H1 (cell line): ENCODE measurements at regions not wholly inside any gene's neighbourhood (a gene's known extent, or its start where the extent isn't known, plus 50 kb on each side); places are given as distances from the start of the nearest gene placed in this dataset.
A peak's percentile ranks its signal among the peaks of the same experiment; 100 is the strongest.

Source experiments
- CTCF ChIA-PET: fragments of 300-600 bp; sonication (Branson Sonifier 250); formaldehyde crosslinking; loops from one replicate; lab custom pipeline; 2021; ENCODE audit not compliant: partially characterized antibody; lab: Charles Lee
- POLR2A ChIA-PET: fragments of 300-600 bp; sonication (Branson Sonifier 250); formaldehyde crosslinking; loops from one replicate; lab custom pipeline; 2021; ENCODE audit warnings: inconsistent platforms; ENCODE audit not compliant: partially characterized antibody; lab: Charles Lee
- DNase-seq, 2 experiments: peaks; one replicate each; pipeline versions ENCODE4 v3.0.0 to v3.0.0-alpha.2; 2010 to 2022; ENCODE audit warnings: low spot score in 2 of 2, low read depth in 1 of 2, mixed read lengths in 1 of 2
- FAIRE-seq: peaks from 2 replicates; lab custom pipeline; 2011; peaks lifted over from hg19 to GRCh38; lab: Jason Lieb, UNC
- H2AFZ ChIP-seq: 2 replicates; pipeline ENCODE4 v1.8.1; 2012; ENCODE audit warnings: low read length, inconsistent platforms
- H2AK5ac ChIP-seq: 2 replicates; pipeline ENCODE4 v1.6.1; 2013; ENCODE audit warnings: low read depth, low read length
- H2BK120ac ChIP-seq: replicated peaks from 2 replicates; pipeline ENCODE3; 2013; ENCODE audit warnings: low read depth, low read length, inconsistent platforms
- H2BK12ac ChIP-seq: 2 replicates; pipeline ENCODE4 v1.6.1; 2013; ENCODE audit warnings: low read depth, low read length
- H2BK15ac ChIP-seq: 2 replicates; pipeline ENCODE4 v1.6.1; 2013; ENCODE audit warnings: low read length
- H2BK20ac ChIP-seq: 2 replicates; pipeline ENCODE4 v1.6.1; 2013; ENCODE audit warnings: low read length
- H2BK5ac ChIP-seq: 2 replicates; pipeline ENCODE4 v1.6.1; 2013; ENCODE audit warnings: low read depth, low read length
- H3K14ac ChIP-seq: 2 replicates; pipeline ENCODE4 v1.6.1; 2013; ENCODE audit warnings: inconsistent platforms; ENCODE audit not compliant: insufficient read length
- H3K18ac ChIP-seq: 2 replicates; pipeline ENCODE4 v1.6.1; 2013; ENCODE audit warnings: low read length; ENCODE audit errors: extremely low read depth
- H3K23ac ChIP-seq: 2 replicates; pipeline ENCODE4 v1.6.1; 2013; ENCODE audit warnings: inconsistent platforms; ENCODE audit not compliant: insufficient read length
- H3K23me2 ChIP-seq: 2 replicates; pipeline ENCODE4 v1.6.1; 2013; ENCODE audit warnings: low read depth, low read length
- H3K27ac ChIP-seq: 2 replicates; pipeline ENCODE4 v1.6.1; 2011; ENCODE audit warnings: low read depth, low read length, inconsistent platforms
- H3K27me3 ChIP-seq, 4 experiments: replicated peaks in 1 of 4; 1 replicate in 1 of 4; 2 replicates in 3 of 4; pipeline versions ENCODE4 v1.6.1 to v1.8.1; 2011 to 2013; ENCODE audit warnings: low read length in 3 of 4, mild to moderate bottlenecking in 3 of 4, inconsistent platforms in 2 of 4, mixed read lengths in 2 of 4, moderate library complexity in 1 of 4; ENCODE audit not compliant: control insufficient read depth in 3 of 4, insufficient read depth in 3 of 4; ENCODE audit errors: extremely low read depth in 1 of 4
- H3K36me3 ChIP-seq, 4 experiments: 2 replicates each; pipeline versions ENCODE4 v1.6.1 to v1.8.1; 2011 to 2013; ENCODE audit warnings: mild to moderate bottlenecking in 4 of 4, low read length in 3 of 4, moderate library complexity in 2 of 4, control low read depth in 1 of 4, inconsistent platforms in 1 of 4; ENCODE audit not compliant: insufficient read depth in 4 of 4, control insufficient read depth in 2 of 4
- H3K4ac ChIP-seq: replicated peaks from 2 replicates; pipeline ENCODE3; 2013; ENCODE audit warnings: low read length, low read depth, mixed read lengths, inconsistent platforms; ENCODE audit not compliant: insufficient read length
- H3K4me1 ChIP-seq, 4 experiments: replicated peaks in 1 of 4; 1 replicate in 1 of 4; 2 replicates in 3 of 4; pipeline versions ENCODE4 v1.6.1 to v1.8.1; 2011 to 2013; ENCODE audit warnings: low read length in 3 of 4, inconsistent platforms in 2 of 4, mixed read lengths in 1 of 4; ENCODE audit not compliant: insufficient read depth in 4 of 4, control insufficient read depth in 3 of 4
- H3K4me2 ChIP-seq, 2 experiments: 2 replicates each; pipeline versions ENCODE4 v1.6.1 to v1.8.1; 2011 to 2013; ENCODE audit warnings: low read depth in 2 of 2, low read length in 2 of 2, control low read depth in 1 of 2, inconsistent platforms in 1 of 2, mild to moderate bottlenecking in 1 of 2; ENCODE audit not compliant: insufficient read depth in 1 of 2
- H3K4me3 ChIP-seq, 4 experiments: fragments of 200-600, 300-600 bp in 1 of 4; sonication (generic), shearing (Covaris generic), sonication (Bioruptor Twin) in 1 of 4; 2 replicates each; pipeline versions ENCODE4 v1.5.1 to v1.8.1; 2011 to 2016; ENCODE audit warnings: low read length in 4 of 4, low read depth in 3 of 4, control low read depth in 2 of 4, inconsistent platforms in 2 of 4, mild to moderate bottlenecking in 2 of 4, mixed read lengths in 1 of 4, moderate library complexity in 1 of 4; ENCODE audit not compliant: insufficient read depth in 2 of 4; ENCODE audit errors: extremely low read depth in 1 of 4
- H3K56ac ChIP-seq: replicated peaks from 2 replicates; pipeline ENCODE3; 2013; ENCODE audit warnings: low read depth, mild to moderate bottlenecking, mixed read lengths, low read length, inconsistent platforms; ENCODE audit not compliant: insufficient read length
- H3K79me1 ChIP-seq: 2 replicates; pipeline ENCODE4 v1.6.1; 2013; ENCODE audit warnings: low read depth, low read length, control low read depth
- H3K79me2 ChIP-seq, 2 experiments: 2 replicates each; pipeline versions ENCODE4 v1.6.1 to v1.8.1; 2012 to 2013; ENCODE audit warnings: low read length in 2 of 2, mild to moderate bottlenecking in 2 of 2, inconsistent platforms in 1 of 2; ENCODE audit not compliant: insufficient read depth in 2 of 2, control insufficient read depth in 1 of 2
- H3K9ac ChIP-seq, 4 experiments: replicated peaks in 1 of 4; 1 replicate in 1 of 4; 2 replicates in 3 of 4; pipeline versions ENCODE4 v1.6.1 to v1.8.1; 2011 to 2013; ENCODE audit warnings: low read depth in 3 of 4, low read length in 3 of 4, control low read depth in 2 of 4, mild to moderate bottlenecking in 2 of 4, moderate library complexity in 2 of 4, inconsistent platforms in 1 of 4; ENCODE audit errors: extremely low read depth in 1 of 4
- H3K9me3 ChIP-seq, 2 experiments: 2 replicates each; pipeline versions ENCODE4 v1.6.1 to v1.8.1; 2012 to 2013; ENCODE audit warnings: mild to moderate bottlenecking in 2 of 2, moderate library complexity in 2 of 2, control low read depth in 1 of 2, inconsistent platforms in 1 of 2, low read depth in 1 of 2, low read length in 1 of 2, mixed read lengths in 1 of 2; ENCODE audit not compliant: insufficient read depth in 2 of 2
- H4K20me1 ChIP-seq, 2 experiments: replicated peaks in 1 of 2; 2 replicates each; pipeline versions ENCODE3 to v1.8.1; 2011 to 2013; ENCODE audit warnings: inconsistent platforms in 2 of 2, low read length in 2 of 2, mild to moderate bottlenecking in 1 of 2; ENCODE audit not compliant: insufficient read depth in 2 of 2, control insufficient read depth in 1 of 2
- H4K5ac ChIP-seq: 2 replicates; pipeline ENCODE4 v1.6.1; 2013; ENCODE audit warnings: low read length, low read depth, mixed read lengths, inconsistent platforms; ENCODE audit not compliant: insufficient read length
- H4K8ac ChIP-seq: 2 replicates; pipeline ENCODE4 v1.8.0; 2013; ENCODE audit warnings: mild to moderate bottlenecking, moderate library complexity, low read length, inconsistent platforms; ENCODE audit not compliant: insufficient read depth; ENCODE audit errors: extremely low read depth
- H4K91ac ChIP-seq: replicated peaks from 2 replicates; pipeline ENCODE3; 2013; ENCODE audit warnings: low read length, mixed read lengths, inconsistent platforms; ENCODE audit not compliant: insufficient read length
- KDM4A ChIP-seq: IDR thresholded peaks from one replicate; pipeline ENCODE4 v1.7.1; 2012; ENCODE audit warnings: low read depth, mild to moderate bottlenecking, moderate library complexity, low read length, inconsistent platforms; ENCODE audit not compliant: severe bottlenecking
- MAFK ChIP-seq: IDR thresholded peaks from 2 replicates; pipeline ENCODE4 v1.6.1; 2012; ENCODE audit warnings: low read depth, mild to moderate bottlenecking, improper control_type of control experiment, low read length
- TAF1 ChIP-seq: IDR thresholded peaks from 2 replicates; pipeline ENCODE4 v1.6.1; 2011; ENCODE audit warnings: mild to moderate bottlenecking, low read depth, low read length
- TCF12 ChIP-seq: IDR thresholded peaks from 2 replicates; pipeline ENCODE4 v1.6.1; 2011; ENCODE audit warnings: low read depth, mild to moderate bottlenecking, low read length
- TEAD4 ChIP-seq: IDR thresholded peaks from 2 replicates; pipeline ENCODE4 v1.6.1; 2012; ENCODE audit warnings: low read depth, low read length, inconsistent platforms, mixed read lengths
- WGBS, 2 experiments: shearing (Covaris generic) in 1 of 2; methylation state at CpG; one replicate each; pipeline versions ENCODE4 v1.1.6 to v1.1.7; 2013 to 2015; ENCODE audit warnings: low lambda C conversion rate in 2 of 2, mixed read lengths in 2 of 2, inconsistent platforms in 1 of 2, low coverage in 1 of 2, missing lambda C conversion rate in 1 of 2; ENCODE audit not compliant: insufficient replicate concordance in 2 of 2, insufficient coverage in 1 of 2, insufficient read length in 1 of 2; ENCODE audit errors: extremely low coverage in 1 of 2, missing lambda C conversion rate in 1 of 2; 5-methylcytosine and 5-hydroxymethylcytosine counted together
- TF ChIP-seq, protein P1 (sequence below): IDR thresholded peaks from 2 replicates; pipeline ENCODE4 v1.6.1; 2011; ENCODE audit warnings: low read length, improper control_type of control experiment
- TF ChIP-seq, protein P2 (sequence below): IDR thresholded peaks from 2 replicates; pipeline ENCODE4 v1.6.1; 2012; ENCODE audit warnings: low read length, inconsistent platforms

DNA sequence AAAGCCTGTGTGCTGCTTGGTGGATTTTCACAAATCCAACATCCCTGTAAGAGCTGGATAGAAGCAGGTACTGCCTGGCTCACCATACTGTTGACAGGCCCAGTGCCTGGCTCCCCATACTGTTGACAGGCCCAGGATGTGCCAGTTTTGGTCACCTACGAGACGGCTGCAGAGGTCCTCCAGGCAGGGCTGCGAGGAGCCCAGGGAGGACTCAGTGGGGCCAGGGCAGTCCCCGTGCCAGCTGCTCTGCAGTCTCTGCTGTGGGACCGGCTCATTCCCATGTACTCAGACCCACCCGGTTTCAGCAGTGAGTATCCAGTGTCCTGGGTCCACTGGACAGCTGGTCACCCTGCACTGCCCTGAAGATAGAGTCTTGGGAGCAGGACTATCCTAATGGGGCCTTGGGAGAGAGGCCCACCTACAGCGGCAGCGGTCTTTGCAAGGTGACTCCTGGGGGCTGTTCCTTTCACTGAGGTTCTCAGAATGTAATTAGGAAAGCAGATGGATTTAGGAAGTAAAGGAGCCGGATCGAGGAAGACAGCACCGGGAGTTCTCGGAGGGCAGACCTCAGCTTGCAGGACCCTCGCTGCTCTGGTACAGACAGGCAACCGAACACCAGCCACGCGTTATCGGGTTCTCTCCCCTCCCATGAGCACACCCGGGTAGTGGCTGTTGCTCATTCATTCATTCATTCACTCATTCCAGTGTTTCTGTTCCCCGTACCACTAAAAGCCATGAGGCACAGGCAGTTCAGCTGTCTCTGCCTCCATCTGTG, 106.1 kb downstream of the CTTN start:
- H3K14ac ChIP-seq, result no peak overlapping the region
- 95% methylated on average over 18 of the region's 19 CpGs; no CpG with 5 or more reads in 1 of the 2 experiments for WGBS, 2 experiments

More for the DNA sequence above, 106.1 kb downstream of the CTTN start:
- POLR2A ChIA-PET, result interaction anchor here (1.2 kb wide), 1 partner anchor 40 kb away, joined by 3 read pairs; no protein-coding TSS in a partner anchor
- Histone ChIP-seq H4K20me1 (peaks cover 3 to 9% of the 10 kb centered on the region in 2 experiments), H3K4me1 (peaks cover 0 to 12% (median 6%) of the 10 kb centered on the region in 4 experiments; a peak in 4 of 7 replicates), H3K36me3 (no peaks in the 10 kb centered on the region), H2AK5ac (0 out of 2 replicates have a peak overlapping the region, but pooled peaks have one; percentile 18), H3K79me1 (peaks cover 8% of the 10 kb centered on the region; the same call in 1 of the 2 replicates), H3K9me3 (no peaks in the 10 kb centered on the region), H3K9ac (no peak overlapping the region; a peak in 1 of 7 replicates), H3K4ac (no peak overlapping the region), H3K4me3 (no peak overlapping the region), H3K56ac (no peak overlapping the region), H2BK15ac (no peak overlapping the region), H3K23ac (no peak overlapping the region), H2BK12ac (peak overlapping the region; percentile 50; the same call in 1 of the 2 replicates), H4K91ac (no peak overlapping the region), H4K8ac (peak overlapping the region; percentile 12; the same call in 1 of the 2 replicates), H3K27me3 (no peaks in the 10 kb centered on the region), H2BK5ac (peak overlapping the region; percentile 46; the same call in 1 of the 2 replicates), H3K79me2 (no peaks in the 10 kb centered on the region), H2AFZ (no peak overlapping the region), H3K27ac (no peak overlapping the region), H2BK120ac (no peak overlapping the region), H4K5ac (no peak overlapping the region), H3K23me2 (no peaks in the 10 kb centered on the region), H3K18ac (no peak overlapping the region; the same call in 1 of the 2 replicates), H3K4me2 (no peak overlapping the region), H2BK20ac (no peak overlapping the region)
- CTCF ChIA-PET, result interaction anchor here (0.6 to 12.0 kb wide), 19 partner anchors 9 to 252 kb away, joined by 3 to 150 read pairs (median 3); no protein-coding TSS in a partner anchor
- DNase-seq (no peak), FAIRE-seq (no peak)
- TF ChIP-seq TCF12 (no peak), MAFK (no peak), TAF1 (no peak), KDM4A (no peak), TEAD4 (no peak)
- TF ChIP-seq, protein P1, sequence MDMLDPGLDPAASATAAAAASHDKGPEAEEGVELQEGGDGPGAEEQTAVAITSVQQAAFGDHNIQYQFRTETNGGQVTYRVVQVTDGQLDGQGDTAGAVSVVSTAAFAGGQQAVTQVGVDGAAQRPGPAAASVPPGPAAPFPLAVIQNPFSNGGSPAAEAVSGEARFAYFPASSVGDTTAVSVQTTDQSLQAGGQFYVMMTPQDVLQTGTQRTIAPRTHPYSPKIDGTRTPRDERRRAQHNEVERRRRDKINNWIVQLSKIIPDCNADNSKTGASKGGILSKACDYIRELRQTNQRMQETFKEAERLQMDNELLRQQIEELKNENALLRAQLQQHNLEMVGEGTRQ, result no peak
- TF ChIP-seq, protein P2, sequence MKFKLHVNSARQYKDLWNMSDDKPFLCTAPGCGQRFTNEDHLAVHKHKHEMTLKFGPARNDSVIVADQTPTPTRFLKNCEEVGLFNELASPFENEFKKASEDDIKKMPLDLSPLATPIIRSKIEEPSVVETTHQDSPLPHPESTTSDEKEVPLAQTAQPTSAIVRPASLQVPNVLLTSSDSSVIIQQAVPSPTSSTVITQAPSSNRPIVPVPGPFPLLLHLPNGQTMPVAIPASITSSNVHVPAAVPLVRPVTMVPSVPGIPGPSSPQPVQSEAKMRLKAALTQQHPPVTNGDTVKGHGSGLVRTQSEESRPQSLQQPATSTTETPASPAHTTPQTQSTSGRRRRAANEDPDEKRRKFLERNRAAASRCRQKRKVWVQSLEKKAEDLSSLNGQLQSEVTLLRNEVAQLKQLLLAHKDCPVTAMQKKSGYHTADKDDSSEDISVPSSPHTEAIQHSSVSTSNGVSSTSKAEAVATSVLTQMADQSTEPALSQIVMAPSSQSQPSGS, result no peak
